PFSK-1 (cell line): ENCODE measurements at regions not wholly inside any gene's neighbourhood (a gene's known extent, or its start where the extent isn't known, plus 50 kb on each side); places are given as distances from the start of the nearest gene placed in this dataset.

Experiments used
- FOXP2 ChIP-seq: optimal IDR thresholded peaks from 2 replicates; pipeline ENCODE3; 2011; ENCODE audit warnings: borderline replicate concordance, control low read depth, inconsistent platforms; ENCODE audit not compliant: insufficient read depth; ENCODE audit errors: extremely low read length, extremely low read depth
- POLR2AphosphoS5 ChIP-seq: IDR thresholded peaks from 2 replicates; pipeline ENCODE4 v1.6.1; 2012; ENCODE audit warnings: low read depth, mild to moderate bottlenecking, control low read depth, low read length, moderate library complexity
- SIN3A ChIP-seq: IDR thresholded peaks from 2 replicates; pipeline ENCODE4 v1.6.1; 2012; ENCODE audit warnings: mild to moderate bottlenecking, low read length, moderate library complexity, borderline replicate concordance; ENCODE audit not compliant: insufficient read depth
- TAF1 ChIP-seq: IDR thresholded peaks from 2 replicates; pipeline ENCODE4 v1.6.1; 2012; ENCODE audit warnings: low read length, control low read depth, borderline replicate concordance; ENCODE audit not compliant: insufficient read depth
- TF ChIP-seq, protein P1 (sequence below), 2 experiments: IDR thresholded peaks; 2 replicates each; pipeline versions ENCODE4 v1.6.1 to v1.8.0; 2011 to 2012; ENCODE audit warnings: low read depth in 2 of 2, low read length in 2 of 2, control low read depth in 1 of 2, inconsistent platforms in 1 of 2, mild to moderate bottlenecking in 1 of 2, moderate library complexity in 1 of 2; ENCODE audit not compliant: insufficient read depth in 1 of 2

GRCh38 chr11:32026766-32027165 lies 64.1 kb upstream of the RCN1 start:
- TF ChIP-seq POLR2AphosphoS5: no peak
- TF ChIP-seq SIN3A: no peak
- TF ChIP-seq TAF1: no peak
- TF ChIP-seq FOXP2: no peak
- TF ChIP-seq, protein P1, sequence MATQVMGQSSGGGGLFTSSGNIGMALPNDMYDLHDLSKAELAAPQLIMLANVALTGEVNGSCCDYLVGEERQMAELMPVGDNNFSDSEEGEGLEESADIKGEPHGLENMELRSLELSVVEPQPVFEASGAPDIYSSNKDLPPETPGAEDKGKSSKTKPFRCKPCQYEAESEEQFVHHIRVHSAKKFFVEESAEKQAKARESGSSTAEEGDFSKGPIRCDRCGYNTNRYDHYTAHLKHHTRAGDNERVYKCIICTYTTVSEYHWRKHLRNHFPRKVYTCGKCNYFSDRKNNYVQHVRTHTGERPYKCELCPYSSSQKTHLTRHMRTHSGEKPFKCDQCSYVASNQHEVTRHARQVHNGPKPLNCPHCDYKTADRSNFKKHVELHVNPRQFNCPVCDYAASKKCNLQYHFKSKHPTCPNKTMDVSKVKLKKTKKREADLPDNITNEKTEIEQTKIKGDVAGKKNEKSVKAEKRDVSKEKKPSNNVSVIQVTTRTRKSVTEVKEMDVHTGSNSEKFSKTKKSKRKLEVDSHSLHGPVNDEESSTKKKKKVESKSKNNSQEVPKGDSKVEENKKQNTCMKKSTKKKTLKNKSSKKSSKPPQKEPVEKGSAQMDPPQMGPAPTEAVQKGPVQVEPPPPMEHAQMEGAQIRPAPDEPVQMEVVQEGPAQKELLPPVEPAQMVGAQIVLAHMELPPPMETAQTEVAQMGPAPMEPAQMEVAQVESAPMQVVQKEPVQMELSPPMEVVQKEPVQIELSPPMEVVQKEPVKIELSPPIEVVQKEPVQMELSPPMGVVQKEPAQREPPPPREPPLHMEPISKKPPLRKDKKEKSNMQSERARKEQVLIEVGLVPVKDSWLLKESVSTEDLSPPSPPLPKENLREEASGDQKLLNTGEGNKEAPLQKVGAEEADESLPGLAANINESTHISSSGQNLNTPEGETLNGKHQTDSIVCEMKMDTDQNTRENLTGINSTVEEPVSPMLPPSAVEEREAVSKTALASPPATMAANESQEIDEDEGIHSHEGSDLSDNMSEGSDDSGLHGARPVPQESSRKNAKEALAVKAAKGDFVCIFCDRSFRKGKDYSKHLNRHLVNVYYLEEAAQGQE (IDR thresholded peaks at IDR 0.05; ENCODE audit: insufficient read depth in 1 of 2, low read depth in 2 of 2, low read length in 2 of 2): no peak

GRCh38 chr11:32024948-32025347 lies 65.9 kb upstream of the RCN1 start:
- TF ChIP-seq, protein P1 (IDR thresholded peaks at IDR 0.05; ENCODE audit: insufficient read depth in 1 of 2, low read depth in 2 of 2, low read length in 2 of 2): no peak
- TF ChIP-seq FOXP2: no peak
- TF ChIP-seq POLR2AphosphoS5: no peak
- no peak for TF ChIP-seq SIN3A
- no peak for TF ChIP-seq TAF1

GRCh38 chr11:32023370-32024305 lies 67.2 kb upstream of the RCN1 start:
- TF ChIP-seq TAF1 (no peak), SIN3A (no peak), FOXP2 (no peak), POLR2AphosphoS5 (no peak)
- TF ChIP-seq, protein P1 (IDR thresholded peaks at IDR 0.05; ENCODE audit: insufficient read depth in 1 of 2, low read depth in 2 of 2, low read length in 2 of 2): no peak

DNA sequence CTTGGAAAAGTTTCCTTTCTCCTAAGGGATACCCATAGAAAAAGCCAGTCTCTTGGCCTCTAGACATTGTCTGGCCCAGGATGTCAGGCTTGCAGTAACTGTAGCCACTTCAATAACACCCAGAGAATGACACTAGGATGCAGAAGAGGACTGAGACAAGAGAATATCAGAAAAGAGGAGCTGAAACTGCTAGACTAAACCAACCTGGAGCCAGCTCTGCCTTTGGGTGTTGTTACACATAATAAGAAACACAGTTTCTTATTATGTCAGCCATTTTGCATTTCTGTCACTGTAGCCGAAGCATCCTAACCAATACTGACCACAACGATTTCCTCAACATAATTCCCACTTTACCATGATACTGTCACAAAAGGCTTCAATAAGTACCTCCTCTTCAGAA lies 72.2 kb upstream of the RCN1 start:
- no peak for TF ChIP-seq TAF1
- no peak for TF ChIP-seq SIN3A
- no peak for TF ChIP-seq POLR2AphosphoS5
- TF ChIP-seq, protein P1 (IDR thresholded peaks at IDR 0.05; ENCODE audit: insufficient read depth in 1 of 2, low read depth in 2 of 2, low read length in 2 of 2): no peak
- TF ChIP-seq FOXP2: no peak
